Peyer's patch (tissue), 4 donors: ENCODE measurements at regions not wholly inside any gene's neighbourhood (a gene's known extent, or its start where the extent isn't known, plus 50 kb on each side); places are given as distances from the start of the nearest gene placed in this dataset.

ENCODE experiments used
- DNase-seq, 3 donors: peaks; one replicate each; pipeline ENCODE4 v3.0.0-alpha.2; 2017 to 2019
- H3K27ac ChIP-seq, 4 donors: fragments of 200-600 bp; sonication (generic); one replicate each; pipeline ENCODE4 v1.5.1; 2016 to 2019
- H3K27me3 ChIP-seq, 2 donors: fragments of 200-600 bp; sonication (generic); one replicate each; pipeline ENCODE4 v1.5.1; 2019
- H3K36me3 ChIP-seq, 3 donors: fragments of 200-600 bp; sonication (generic); one replicate each; pipeline ENCODE4 v1.5.1; 2016 to 2019
- H3K4me1 ChIP-seq, 4 donors: fragments of 200-600 bp; sonication (generic); one replicate each; pipeline ENCODE4 v1.5.1; 2016 to 2019
- H3K4me3 ChIP-seq, 4 donors: fragments of 200-600 bp; sonication (generic); 1 replicate in 3 of 4; 2 replicates in 1 of 4; pipeline ENCODE4 v1.5.1; 2016 to 2019; ENCODE audit warnings: mild to moderate bottlenecking in 1 of 4
- H3K9me3 ChIP-seq, 4 donors: fragments of 200-600 bp; sonication (generic); one replicate each; pipeline ENCODE4 v1.5.1; 2016 to 2019; ENCODE audit warnings: mild to moderate bottlenecking in 1 of 4
- CTCF ChIP-seq, 6 experiments: fragments of 450-650 bp in 4 of 6; fragments of 200-600 bp in 2 of 6; sonication (generic) in 1 of 6; IDR thresholded peaks; one replicate each; pipeline ENCODE4 v1.5.1; 2017 to 2019; ENCODE audit warnings: antibody characterized with exemption in 6 of 6, mild to moderate bottlenecking in 3 of 6, moderate library complexity in 1 of 6
- POLR2A ChIP-seq, 2 donors: fragments of 450-650 bp; IDR thresholded peaks; one replicate each; pipeline ENCODE4 v1.5.1; 2017; ENCODE audit warnings: antibody characterized with exemption in 2 of 2, mild to moderate bottlenecking in 2 of 2, moderate library complexity in 2 of 2

- no peak overlapping the region for H3K27ac ChIP-seq
- no peak for DNase-seq
- H3K9me3 ChIP-seq = no peaks in the 10 kb centered on the region
- no peaks in the 10 kb centered on the region for H3K36me3 ChIP-seq
- no peak overlapping the region for H3K4me3 ChIP-seq
- TF ChIP-seq POLR2A (IDR thresholded peaks at IDR 0.05) (no peak), CTCF (IDR thresholded peaks at IDR 0.05) (no peak)
- no peaks in the 10 kb centered on the region for H3K27me3 ChIP-seq
- H3K4me1 ChIP-seq = no peaks in the 10 kb centered on the region
Observed at GRCh38 chr21:36544545-36544944, 64.6 kb upstream of the CLDN14 start.

- Histone ChIP-seq H3K4me1 (no peaks in the 10 kb centered on the region), H3K27me3 (no peaks in the 10 kb centered on the region), H3K4me3 (no peak overlapping the region), H3K27ac (no peak overlapping the region), H3K9me3 (no peaks in the 10 kb centered on the region), H3K36me3 (no peaks in the 10 kb centered on the region)
- no peak for DNase-seq
- no peak for TF ChIP-seq POLR2A (IDR thresholded peaks at IDR 0.05)
- no peak for TF ChIP-seq CTCF (IDR thresholded peaks at IDR 0.05)
Observed at GRCh38 chr21:36545776-36546511, 66.0 kb upstream of the CLDN14 start.

GRCh38 chr21:36547464-36547863 lies 67.5 kb upstream of the CLDN14 start:
- Histone ChIP-seq H3K27ac (no peak overlapping the region), H3K36me3 (no peaks in the 10 kb centered on the region), H3K4me1 (no peaks in the 10 kb centered on the region), H3K27me3 (no peaks in the 10 kb centered on the region), H3K9me3 (no peaks in the 10 kb centered on the region), H3K4me3 (no peak overlapping the region)
- TF ChIP-seq CTCF (IDR thresholded peaks at IDR 0.05) (no peak), POLR2A (IDR thresholded peaks at IDR 0.05) (no peak)
- no peak for DNase-seq

GRCh38 chr21:36548866-36549265 lies 68.9 kb upstream of the CLDN14 start:
- Histone ChIP-seq H3K27ac (no peak overlapping the region), H3K4me3 (no peak overlapping the region), H3K9me3 (no peaks in the 10 kb centered on the region), H3K4me1 (no peaks in the 10 kb centered on the region), H3K36me3 (no peaks in the 10 kb centered on the region), H3K27me3 (no peaks in the 10 kb centered on the region)
- DNase-seq = no peak
- TF ChIP-seq CTCF (IDR thresholded peaks at IDR 0.05) = no peak
- no peak for TF ChIP-seq POLR2A (IDR thresholded peaks at IDR 0.05)

- H3K36me3 ChIP-seq = no peaks in the 10 kb centered on the region
- no peak overlapping the region for H3K4me3 ChIP-seq
- no peaks in the 10 kb centered on the region for H3K27me3 ChIP-seq
- no peaks in the 10 kb centered on the region for H3K4me1 ChIP-seq
- no peak for DNase-seq
- no peaks in the 10 kb centered on the region for H3K9me3 ChIP-seq
- TF ChIP-seq CTCF (IDR thresholded peaks at IDR 0.05) (no peak), POLR2A (IDR thresholded peaks at IDR 0.05) (no peak)
- no peak overlapping the region for H3K27ac ChIP-seq
Observed at GRCh38 chr21:36549470-36549869, 69.5 kb upstream of the CLDN14 start.

GRCh38 chr21:36550761-36551160 lies 70.8 kb upstream of the CLDN14 start:
- Histone ChIP-seq H3K27me3 (no peaks in the 10 kb centered on the region), H3K4me3 (no peak overlapping the region), H3K36me3 (no peaks in the 10 kb centered on the region), H3K4me1 (no peaks in the 10 kb centered on the region), H3K9me3 (no peaks in the 10 kb centered on the region), H3K27ac (no peak overlapping the region)
- no peak for TF ChIP-seq POLR2A (IDR thresholded peaks at IDR 0.05)
- no peak for TF ChIP-seq CTCF (IDR thresholded peaks at IDR 0.05)
- DNase-seq = no peak
